Ovary (tissue), 3 donors: ENCODE measurements at regions not wholly inside any gene's neighbourhood (a gene's known extent, or its start where the extent isn't known, plus 50 kb on each side); places are given as distances from the start of the nearest gene placed in this dataset.

Experiments used
- EP300 ChIP-seq: sonication (generic); formaldehyde crosslinking; IDR thresholded peaks from one replicate; pipeline ENCODE4 v1.6.1; 2017; ENCODE audit warnings: antibody characterized with exemption
- POLR2A ChIP-seq: fragments of 450-650 bp; IDR thresholded peaks from one replicate; pipeline ENCODE4 v1.6.1; 2017; ENCODE audit warnings: antibody characterized with exemption, mild to moderate bottlenecking, moderate library complexity
- TF ChIP-seq, protein P1 (sequence below), 3 donors: fragments of 450-650 bp in 2 of 3; fragments of 200-600 bp in 1 of 3; IDR thresholded peaks; one replicate each; pipeline versions ENCODE4 v1.5.1 to v1.8.0; 2016 to 2022; ENCODE audit warnings: antibody characterized with exemption in 3 of 3, mild to moderate bottlenecking in 1 of 3
- donor health status: DM: no; HTN: no; CAD: no.

DNA sequence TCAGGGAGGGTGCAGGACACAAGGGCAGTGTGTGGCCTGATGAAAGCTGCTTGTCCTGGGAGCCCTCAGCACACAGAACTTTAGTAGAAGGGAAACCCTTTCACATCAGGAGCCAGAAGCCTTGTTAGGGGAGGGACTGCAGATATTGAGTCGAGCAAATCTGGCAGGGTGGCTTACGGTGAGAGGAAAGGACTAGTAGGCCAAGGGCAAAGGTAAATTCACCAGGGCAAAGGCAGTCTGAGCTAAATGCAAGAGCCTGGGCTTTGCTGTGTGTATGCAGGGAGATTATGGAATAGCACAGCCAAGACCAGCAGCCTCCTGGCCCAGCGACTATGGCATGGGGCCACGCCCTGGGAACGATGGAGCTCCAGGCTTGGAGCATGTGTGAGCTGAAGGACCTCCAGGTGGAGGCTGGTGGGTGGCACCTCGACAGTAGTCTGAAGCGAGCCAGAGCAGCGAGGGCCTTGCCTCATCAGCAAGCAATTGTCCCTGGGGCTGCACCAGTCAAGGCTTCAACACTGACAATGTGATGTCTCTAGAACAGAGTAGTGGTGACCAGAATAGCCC, 76.1 kb downstream of the CCR1 start:
- TF ChIP-seq, protein P1, sequence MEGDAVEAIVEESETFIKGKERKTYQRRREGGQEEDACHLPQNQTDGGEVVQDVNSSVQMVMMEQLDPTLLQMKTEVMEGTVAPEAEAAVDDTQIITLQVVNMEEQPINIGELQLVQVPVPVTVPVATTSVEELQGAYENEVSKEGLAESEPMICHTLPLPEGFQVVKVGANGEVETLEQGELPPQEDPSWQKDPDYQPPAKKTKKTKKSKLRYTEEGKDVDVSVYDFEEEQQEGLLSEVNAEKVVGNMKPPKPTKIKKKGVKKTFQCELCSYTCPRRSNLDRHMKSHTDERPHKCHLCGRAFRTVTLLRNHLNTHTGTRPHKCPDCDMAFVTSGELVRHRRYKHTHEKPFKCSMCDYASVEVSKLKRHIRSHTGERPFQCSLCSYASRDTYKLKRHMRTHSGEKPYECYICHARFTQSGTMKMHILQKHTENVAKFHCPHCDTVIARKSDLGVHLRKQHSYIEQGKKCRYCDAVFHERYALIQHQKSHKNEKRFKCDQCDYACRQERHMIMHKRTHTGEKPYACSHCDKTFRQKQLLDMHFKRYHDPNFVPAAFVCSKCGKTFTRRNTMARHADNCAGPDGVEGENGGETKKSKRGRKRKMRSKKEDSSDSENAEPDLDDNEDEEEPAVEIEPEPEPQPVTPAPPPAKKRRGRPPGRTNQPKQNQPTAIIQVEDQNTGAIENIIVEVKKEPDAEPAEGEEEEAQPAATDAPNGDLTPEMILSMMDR (IDR thresholded peaks at IDR 0.05), result no peak
- TF ChIP-seq POLR2A, result no peak
- TF ChIP-seq EP300, result no peak
